G401 (cell line): ENCODE measurements at regions not wholly inside any gene's neighbourhood (a gene's known extent, or its start where the extent isn't known, plus 50 kb on each side); places are given as distances from the start of the nearest gene placed in this dataset.
"Not testable (repeated sequence)": the region's sequence is repeated elsewhere in the genome, so short reads cannot be mapped to it uniquely, and the experiment has no call there.

Experiments used
- DNase-seq: peaks from one replicate; pipeline ENCODE4 v3.0.0-alpha.2; 2015; ENCODE audit warnings: low spot score
- in situ Hi-C: cut with HindIII; loops from 2 replicates; pipeline ENCODE4 v1.10.0; 2016; ENCODE audit warnings: low sequenced_read_pairs, mixed read lengths

- in situ Hi-C loops = no loop called here
- no peak for DNase-seq
Observed at GRCh38 chr12:23281295-23281694, 656.3 kb downstream of the ETNK1 start.

- in situ Hi-C loops = no loop called here
- DNase-seq = no peak
Observed at GRCh38 chr12:23282701-23283100, 657.7 kb downstream of the ETNK1 start.

DNA sequence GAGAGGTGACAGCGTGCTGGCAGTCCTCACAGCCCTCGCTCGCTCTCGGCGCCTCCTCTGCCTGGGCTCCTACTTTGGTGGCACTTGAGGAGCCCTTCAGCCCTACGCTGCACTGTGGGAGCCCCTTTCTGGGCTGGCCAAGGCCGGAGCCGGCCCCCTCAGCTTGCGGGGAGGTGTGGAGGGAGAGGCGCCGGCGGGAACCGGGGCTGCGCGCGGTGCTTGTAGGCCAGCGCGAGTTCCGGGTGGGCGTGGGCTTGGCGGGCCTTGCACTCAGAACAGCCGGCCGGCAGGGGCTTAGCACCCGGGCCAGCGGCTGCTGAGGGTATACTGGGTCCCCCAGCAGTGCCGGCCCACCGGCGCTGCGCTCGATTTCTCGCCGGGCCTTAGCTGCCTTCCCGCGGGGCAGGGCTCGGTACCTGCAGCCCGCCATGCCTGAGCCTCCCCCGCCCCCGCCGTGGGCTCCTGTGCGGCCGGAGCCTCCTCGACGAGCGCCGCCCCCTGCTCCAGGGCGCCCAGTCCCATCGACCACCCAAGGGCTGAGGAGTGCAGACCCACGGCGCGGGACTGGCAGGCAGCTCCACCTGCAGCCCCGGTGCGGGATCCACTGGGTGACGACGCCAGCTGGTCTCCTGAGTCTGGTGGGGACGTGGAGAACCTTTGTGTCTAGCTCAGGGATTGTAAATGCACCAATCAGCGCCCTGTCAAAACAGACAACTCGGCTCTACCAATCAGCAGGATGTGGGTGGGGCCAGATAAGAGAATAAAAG lies 661.0 kb downstream of the ETNK1 start:
- in situ Hi-C loops = not testable (repeated sequence)

GRCh38 chr12:23290627-23291330 lies 658.7 kb downstream of the SOX5 start:
- no peak for DNase-seq
- in situ Hi-C loops = no loop called here

More for the DNA sequence above, 661.0 kb downstream of the ETNK1 start:
- not testable (repeated sequence) for DNase-seq

GRCh38 chr12:23303220-23303619 lies 646.2 kb downstream of the SOX5 start:
- in situ Hi-C loops = no loop called here
- no peak for DNase-seq

GRCh38 chr12:23303821-23304220 lies 645.6 kb downstream of the SOX5 start:
- in situ Hi-C loops = no loop called here
- no peak for DNase-seq

DNA sequence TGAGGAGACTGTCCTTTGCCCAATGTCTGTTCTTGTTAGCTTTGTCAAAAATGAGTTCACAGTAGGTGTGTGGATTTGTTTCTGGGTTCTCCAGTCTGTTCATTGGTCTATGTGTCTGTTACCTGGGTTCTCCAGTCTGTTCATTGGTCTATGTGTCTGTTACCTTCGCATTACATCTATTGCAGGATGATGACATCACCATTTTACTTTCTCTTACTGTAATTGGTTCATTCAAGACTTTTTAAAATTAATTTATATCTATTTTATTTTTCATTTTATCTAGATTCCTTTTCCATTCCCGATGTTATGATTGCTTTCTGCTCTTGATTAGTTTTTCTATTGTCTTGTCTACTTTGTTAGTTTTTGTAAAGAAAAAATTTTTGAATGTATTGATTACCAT lies 615.5 kb downstream of the SOX5 start:
- in situ Hi-C loops = no loop called here
- no peak for DNase-seq

GRCh38 chr12:23335593-23335992 lies 613.9 kb downstream of the SOX5 start:
- in situ Hi-C loops = no loop called here

DNA sequence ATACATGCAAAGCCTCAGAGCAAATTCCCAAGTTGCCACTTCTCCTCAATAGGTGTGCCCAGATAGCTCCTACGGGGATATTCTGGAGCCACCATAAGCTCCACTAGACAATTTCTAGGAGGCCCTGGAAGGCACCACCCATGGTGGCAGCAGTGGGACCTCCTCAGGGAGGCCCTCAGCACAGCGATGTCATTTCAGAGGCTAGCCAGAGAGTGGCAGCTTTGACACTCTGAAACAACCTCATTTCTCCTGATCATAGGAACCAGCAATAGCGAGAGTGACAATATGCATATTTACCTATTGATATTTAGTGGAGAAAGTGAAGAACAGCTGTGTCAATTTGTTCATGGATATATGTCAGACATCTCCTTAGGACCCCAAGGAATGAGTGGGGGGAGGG lies 612.3 kb downstream of the SOX5 start:
- in situ Hi-C loops = no loop called here
- no peak for DNase-seq

More at GRCh38 chr12:23335593-23335992, 613.9 kb downstream of the SOX5 start:
- DNase-seq = no peak

- no peak for DNase-seq
- in situ Hi-C loops = no loop called here
Observed at GRCh38 chr12:23340351-23340750, 609.1 kb downstream of the SOX5 start.

- DNase-seq = no peak
- in situ Hi-C loops = no loop called here
Observed at GRCh38 chr12:23342407-23342806, 607.1 kb downstream of the SOX5 start.

GRCh38 chr12:23349564-23349963 lies 599.9 kb downstream of the SOX5 start:
- in situ Hi-C loops = no loop called here
- DNase-seq = no peak

DNA sequence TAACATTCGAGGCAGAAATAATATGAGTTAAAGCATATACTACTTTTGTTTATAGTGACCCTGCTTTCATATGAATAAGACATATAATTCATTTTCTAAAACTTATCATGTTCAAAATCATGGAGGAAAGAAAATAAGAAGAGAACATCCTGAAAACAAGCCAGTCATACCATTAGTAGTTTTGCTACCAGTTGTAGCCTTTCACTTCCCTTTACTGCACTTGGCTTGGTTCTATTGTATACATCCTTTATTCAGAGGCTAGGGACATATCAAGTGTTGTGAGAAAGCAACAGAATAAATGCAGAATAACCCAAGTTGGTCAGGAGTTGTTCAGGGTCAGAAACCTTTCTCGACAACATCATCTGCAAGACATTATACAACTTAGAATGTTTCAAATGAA lies 598.7 kb downstream of the SOX5 start:
- in situ Hi-C loops = no loop called here
- no peak for DNase-seq

DNA sequence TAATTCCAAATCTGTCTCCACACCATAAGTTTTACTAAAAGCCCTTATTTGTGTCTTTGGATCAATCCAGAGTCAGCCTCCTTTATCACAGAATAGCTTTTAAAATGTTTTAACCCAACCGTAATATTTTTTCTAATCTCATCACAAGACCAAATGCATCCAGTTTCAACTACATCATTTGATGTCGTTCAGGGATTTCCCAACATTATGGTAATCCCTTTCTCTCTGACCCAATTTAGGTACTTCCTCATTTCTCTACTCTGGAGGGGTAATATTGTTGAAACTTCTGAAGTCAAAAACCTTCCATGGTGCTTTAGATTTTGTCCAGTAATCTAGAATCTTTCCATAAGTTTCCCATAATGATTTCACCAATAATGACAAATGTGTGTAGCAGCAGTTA lies 596.8 kb downstream of the SOX5 start:
- in situ Hi-C loops = no loop called here
- no peak for DNase-seq

GRCh38 chr12:23354800-23355199 lies 594.7 kb downstream of the SOX5 start:
- in situ Hi-C loops = no loop called here
- DNase-seq = no peak

DNA sequence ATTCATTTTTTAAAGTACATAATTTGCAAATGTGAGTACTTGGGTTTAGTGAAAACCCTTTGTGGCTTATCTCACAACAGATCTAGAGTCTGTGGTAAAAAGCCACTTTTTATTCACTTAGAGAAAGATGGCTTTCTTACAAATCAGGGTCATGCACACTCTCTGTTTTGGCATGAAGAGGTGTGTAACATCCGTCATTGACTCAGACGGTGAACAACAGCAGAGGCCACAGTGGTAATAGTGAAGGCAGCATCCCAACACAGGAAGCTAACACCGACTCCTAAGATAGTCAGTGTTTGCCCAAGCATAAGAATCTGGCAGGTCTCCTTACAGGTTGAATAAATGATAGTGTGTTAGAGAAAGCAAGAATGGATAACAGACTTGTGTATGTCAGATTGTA lies 593.0 kb downstream of the SOX5 start:
- in situ Hi-C loops = no loop called here
- no peak for DNase-seq

- in situ Hi-C loops = no loop called here
- no peak for DNase-seq
Observed at GRCh38 chr12:23356927-23357708, 592.4 kb downstream of the SOX5 start.

GRCh38 chr12:23359975-23360701 lies 589.3 kb downstream of the SOX5 start:
- DNase-seq = no peak
- in situ Hi-C loops = no loop called here

DNA sequence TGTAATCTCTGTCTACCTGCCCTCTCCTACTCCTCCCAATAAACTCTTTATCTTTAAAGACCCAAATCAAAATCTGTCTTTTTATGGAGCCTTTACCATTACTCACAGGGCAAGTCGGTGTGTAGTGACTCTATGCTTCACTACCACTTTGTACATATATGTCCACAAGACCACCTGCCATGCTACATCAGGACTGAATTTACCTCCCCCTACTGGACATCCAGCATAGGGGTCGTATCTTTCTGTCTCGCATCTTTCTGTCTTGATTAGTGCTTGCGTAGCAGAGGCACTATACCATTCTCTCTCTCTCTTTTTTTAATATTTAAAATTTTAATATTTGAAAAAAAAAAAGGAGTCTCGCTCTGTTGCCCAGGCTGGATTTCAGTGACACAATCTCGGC lies 587.5 kb downstream of the SOX5 start:
- no peak for DNase-seq
- in situ Hi-C loops = no loop called here
